NCI-H1417 (cell line): ENCODE measurements at regions not wholly inside any gene's neighbourhood (a gene's known extent, or its start where the extent isn't known, plus 50 kb on each side); places are given as distances from the start of the nearest gene placed in this dataset.
"Not testable (repeated sequence)": the region's sequence is repeated elsewhere in the genome, so short reads cannot be mapped to it uniquely, and the experiment has no call there.

Source experiments
- DNase-seq, 3 experiments: peaks; one replicate each; lab custom pipeline; 2025; lab: John Stamatoyannopoulos, UW

- no peak for DNase-seq
These were observed 54.9 kb upstream of the NBPF3 start for GRCh38 chr1:21385022-21385421.

GRCh38 chr1:21384620-21385019, 55.3 kb upstream of the NBPF3 start:
- DNase-seq = peak in 2 of 3 experiments; percentile 8 to 89

- DNase-seq = peak in 1 of 3 experiments; percentile 9
These were observed 56.0 kb upstream of the NBPF3 start for GRCh38 chr1:21383785-21384401.

- DNase-seq = no peak
These were observed 58.6 kb upstream of the NBPF3 start for GRCh38 chr1:21381354-21381753.

GRCh38 chr1:21380147-21380546, 59.8 kb upstream of the NBPF3 start:
- not testable (repeated sequence) for DNase-seq

- no peak for DNase-seq
These were observed 60.4 kb upstream of the NBPF3 start for GRCh38 chr1:21379571-21379970.

GRCh38 chr1:21378705-21379494, 61.0 kb upstream of the NBPF3 start:
- peak in 2 of 3 experiments; percentile 12 to 82 for DNase-seq

GRCh38 chr1:21372383-21372782, 67.6 kb upstream of the NBPF3 start:
- DNase-seq = no peak

GRCh38 chr1:21369905-21370304, 70.0 kb upstream of the NBPF3 start:
- DNase-seq = no peak

- peak; percentile 42 to 85 (median 72) for DNase-seq
These were observed 71.2 kb upstream of the NBPF3 start for GRCh38 chr1:21368515-21369289.

- DNase-seq = not testable (repeated sequence)
These were observed 71.9 kb upstream of the NBPF3 start for GRCh38 chr1:21367973-21368514.

GRCh38 chr1:21366288-21366687, 73.6 kb upstream of the NBPF3 start:
- no peak for DNase-seq

GRCh38 chr1:21365036-21365435, 74.8 kb upstream of the ECE1 start:
- no peak for DNase-seq

- DNase-seq = no peak
These were observed 71.8 kb upstream of the ECE1 start for GRCh38 chr1:21362096-21362495.

- no peak for DNase-seq
These were observed 71.2 kb upstream of the ECE1 start for GRCh38 chr1:21361506-21361905.

- no peak for DNase-seq
These were observed 66.9 kb upstream of the ECE1 start for GRCh38 chr1:21357161-21357560.

GRCh38 chr1:21355956-21356355, 65.7 kb upstream of the ECE1 start:
- no peak for DNase-seq

GRCh38 chr1:21352586-21352985, 62.3 kb upstream of the ECE1 start:
- no peak for DNase-seq

- no peak for DNase-seq
These were observed 61.6 kb upstream of the ECE1 start for GRCh38 chr1:21351901-21352300.

GRCh38 chr1:21350202-21350885, 60.1 kb upstream of the ECE1 start:
- no peak for DNase-seq

GRCh38 chr1:21349693-21350092, 59.4 kb upstream of the ECE1 start:
- DNase-seq = no peak

GRCh38 chr1:21347072-21347581, 56.9 kb upstream of the ECE1 start:
- no peak for DNase-seq
